GM13977 (cell line): ENCODE measurements at regions not wholly inside any gene's neighbourhood (a gene's known extent, or its start where the extent isn't known, plus 50 kb on each side); places are given as distances from the start of the nearest gene placed in this dataset.

Experiments
- DNase-seq: peaks from one replicate; pipeline ENCODE4 v3.0.0; 2012; ENCODE audit warnings: low spot score
- in situ Hi-C: fragments of 300-500 bp; cut with MboI; formaldehyde crosslinking; loops from one replicate; pipeline ENCODE4 v1.12.0; 2022; ENCODE audit warnings: low sequenced_read_pairs, low pct_unique_long_range_greater_than_20kb, mixed read lengths, inconsistent platforms; ENCODE audit not compliant: unreplicated experiment
- TF ChIP-seq, protein P1 (sequence below): IDR thresholded peaks from 2 replicates; pipeline ENCODE4 v1.5.1; 2012; ENCODE audit warnings: mild to moderate bottlenecking, control low read depth; ENCODE audit not compliant: insufficient read depth; ENCODE audit errors: extremely low read depth, missing control alignments

DNA sequence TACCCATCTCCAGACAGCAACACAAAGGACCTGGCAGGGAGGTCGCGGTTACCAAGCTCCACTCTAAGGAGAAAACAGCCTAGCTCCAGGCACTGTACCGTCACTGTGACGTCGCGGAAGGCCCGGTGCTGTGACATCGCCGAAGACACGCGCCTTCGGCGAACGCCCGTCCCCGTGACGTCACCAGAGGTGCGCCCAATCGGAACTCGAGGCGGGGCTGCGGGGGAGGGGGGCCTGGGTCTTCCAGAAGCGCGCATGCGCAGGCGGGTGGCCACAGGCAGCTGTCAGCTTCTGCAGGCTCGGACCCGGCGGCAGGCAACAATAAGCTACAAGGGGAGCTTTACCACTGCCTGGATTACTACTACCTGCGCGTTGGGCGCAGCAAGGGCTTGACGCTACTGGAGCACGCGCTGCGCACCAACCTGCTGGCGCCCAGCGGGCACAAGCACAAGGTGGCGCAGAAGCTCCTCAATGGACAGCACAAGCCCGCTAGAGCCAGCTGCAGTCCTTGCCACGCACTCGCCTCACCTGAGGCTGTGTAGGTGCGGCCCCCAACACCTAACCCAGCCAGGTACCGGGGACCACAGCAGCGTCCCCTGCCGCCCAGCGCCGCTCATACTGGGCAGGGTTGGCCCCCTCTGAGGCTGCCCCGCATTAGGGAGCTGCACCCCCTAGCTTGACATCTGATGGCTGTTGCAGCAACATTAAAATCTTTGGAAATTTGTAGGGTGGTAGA, 208.4 kb downstream of the TPST1 start:
- DNase-seq: peak; percentile 94
- TF ChIP-seq, protein P1, sequence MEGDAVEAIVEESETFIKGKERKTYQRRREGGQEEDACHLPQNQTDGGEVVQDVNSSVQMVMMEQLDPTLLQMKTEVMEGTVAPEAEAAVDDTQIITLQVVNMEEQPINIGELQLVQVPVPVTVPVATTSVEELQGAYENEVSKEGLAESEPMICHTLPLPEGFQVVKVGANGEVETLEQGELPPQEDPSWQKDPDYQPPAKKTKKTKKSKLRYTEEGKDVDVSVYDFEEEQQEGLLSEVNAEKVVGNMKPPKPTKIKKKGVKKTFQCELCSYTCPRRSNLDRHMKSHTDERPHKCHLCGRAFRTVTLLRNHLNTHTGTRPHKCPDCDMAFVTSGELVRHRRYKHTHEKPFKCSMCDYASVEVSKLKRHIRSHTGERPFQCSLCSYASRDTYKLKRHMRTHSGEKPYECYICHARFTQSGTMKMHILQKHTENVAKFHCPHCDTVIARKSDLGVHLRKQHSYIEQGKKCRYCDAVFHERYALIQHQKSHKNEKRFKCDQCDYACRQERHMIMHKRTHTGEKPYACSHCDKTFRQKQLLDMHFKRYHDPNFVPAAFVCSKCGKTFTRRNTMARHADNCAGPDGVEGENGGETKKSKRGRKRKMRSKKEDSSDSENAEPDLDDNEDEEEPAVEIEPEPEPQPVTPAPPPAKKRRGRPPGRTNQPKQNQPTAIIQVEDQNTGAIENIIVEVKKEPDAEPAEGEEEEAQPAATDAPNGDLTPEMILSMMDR: peak; percentile 67
- in situ Hi-C loops: no loop called here

DNA sequence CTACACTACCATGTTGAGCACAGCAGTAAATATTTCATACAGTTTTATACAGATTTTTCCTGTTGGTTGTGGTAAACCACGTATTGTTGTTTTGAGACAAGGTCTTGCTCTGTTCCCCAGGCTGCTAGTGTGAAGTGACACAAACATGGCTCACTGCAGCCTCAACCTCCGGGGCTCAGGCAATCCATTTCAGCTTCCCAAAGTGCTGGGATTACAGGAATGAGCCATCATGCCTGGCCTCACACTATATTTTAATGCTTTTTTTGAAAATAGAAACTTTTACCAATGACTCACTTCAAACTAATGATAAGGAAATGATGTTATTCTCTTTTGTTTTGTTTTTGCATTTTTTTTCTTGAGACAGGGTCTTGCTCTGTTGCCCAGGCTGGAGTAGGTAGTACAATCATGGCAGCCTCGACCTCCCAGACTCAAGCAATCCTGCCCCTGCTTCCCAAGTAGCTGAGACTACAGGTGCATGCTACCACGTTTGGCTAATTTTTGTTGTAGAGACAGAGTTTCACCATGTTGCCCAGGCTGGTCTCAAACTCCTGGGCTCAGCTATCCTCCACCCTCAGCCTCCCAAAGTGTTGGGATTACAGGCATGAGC, 210.6 kb downstream of the TPST1 start:
- TF ChIP-seq, protein P1: no peak
- DNase-seq: no peak
- in situ Hi-C loops: no loop called here

- in situ Hi-C loops: no loop called here
- DNase-seq: no peak
- TF ChIP-seq, protein P1: no peak
Measured at GRCh38 chr7:66418537-66418936, 210.1 kb upstream of the KCTD7 start.

GRCh38 chr7:66419210-66419609, 209.5 kb upstream of the KCTD7 start:
- TF ChIP-seq, protein P1: no peak
- in situ Hi-C loops: no loop called here
- no peak for DNase-seq

- no peak for DNase-seq
- TF ChIP-seq, protein P1: no peak
- in situ Hi-C loops: no loop called here
Measured at GRCh38 chr7:66421830-66422475, 206.7 kb upstream of the KCTD7 start.

DNA sequence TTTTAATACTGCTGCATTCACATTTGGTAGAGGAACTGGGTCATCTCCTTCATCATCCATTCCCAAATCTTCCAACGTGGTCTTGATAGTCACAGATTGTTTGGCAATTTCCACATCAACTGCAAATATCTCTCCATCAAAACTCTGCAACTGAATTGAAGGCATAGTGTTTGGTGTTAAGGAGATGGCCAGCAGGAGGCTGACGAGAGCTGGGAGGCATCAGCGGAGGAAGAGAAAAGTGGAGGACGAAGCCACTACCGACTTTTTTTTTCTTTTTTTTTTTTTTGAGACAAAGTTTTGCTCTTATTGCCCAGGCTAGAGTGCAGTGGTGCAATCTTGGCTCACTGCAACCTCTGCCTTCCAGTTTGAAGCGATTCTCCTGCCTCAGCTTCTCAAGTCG, 205.0 kb upstream of the KCTD7 start:
- DNase-seq: no peak
- in situ Hi-C loops: no loop called here
- TF ChIP-seq, protein P1: no peak
